PC-3 (cell line): ENCODE measurements at regions not wholly inside any gene's neighbourhood (a gene's known extent, or its start where the extent isn't known, plus 50 kb on each side); places are given as distances from the start of the nearest gene placed in this dataset.

ENCODE experiments used
- ATAC-seq: fragments of 200-7000 bp; cut with Tn5 transposase; 2 replicates; pipeline ENCODE4 v1.9.1; 2020; ENCODE audit warnings: mild to moderate bottlenecking, moderate library complexity
- BruUV-seq: library from RNA; stranded (reverse); fragments of 400-500 nt; replicated peaks from 2 replicates; lab custom pipeline; 2021; lab: Mats Ljungman, UMichigan
- CTCF ChIA-PET: fragments of 300-600 bp; sonication (Branson Sonifier 250); formaldehyde crosslinking; loops from one replicate; lab custom pipeline; 2022; ENCODE audit warnings: antibody characterized with exemption; lab: Charles Lee
- POLR2A ChIA-PET: fragments of 300-600 bp; sonication (Branson Sonifier 250); formaldehyde crosslinking; loops from one replicate; lab custom pipeline; 2022; ENCODE audit warnings: antibody characterized with exemption; ENCODE audit not compliant: unreplicated experiment; lab: Charles Lee
- DNase-seq: peaks from one replicate; pipeline ENCODE4 v3.0.0-alpha.2; 2015
- H2AFZ ChIP-seq: fragments of 300-600 bp; sonication (generic); 2 replicates; pipeline ENCODE4 v1.6.0; 2016; ENCODE audit warnings: antibody characterized with exemption, low read length
- H3F3A ChIP-seq: fragments of 300-600 bp; sonication (generic); one replicate; pipeline ENCODE4 v1.6.0; 2017; ENCODE audit warnings: antibody characterized with exemption, low read length, control low read depth, mild to moderate bottlenecking; ENCODE audit not compliant: unreplicated experiment
- H3K27ac ChIP-seq: fragments of 300-600 bp; sonication (generic); 2 replicates; pipeline ENCODE4 v1.5.1; 2016; ENCODE audit warnings: mild to moderate bottlenecking, low read length
- H3K27me3 ChIP-seq: fragments of 300-600 bp; sonication (generic); 2 replicates; pipeline ENCODE4 v1.6.1; 2016; ENCODE audit warnings: low read length, mixed read lengths
- H3K36me3 ChIP-seq: fragments of 300-600 bp; sonication (generic); 2 replicates; pipeline ENCODE4 v1.6.1; 2016; ENCODE audit warnings: low read depth, mixed run types, low read length, mixed read lengths
- H3K4me1 ChIP-seq: fragments of 300-600 bp; sonication (generic); 2 replicates; pipeline ENCODE4 v1.5.1; 2016; ENCODE audit warnings: low read length; ENCODE audit not compliant: insufficient read depth
- H3K4me2 ChIP-seq: fragments of 300-600 bp; sonication (generic); 2 replicates; pipeline ENCODE4 v1.6.0; 2016; ENCODE audit warnings: low read length
- H3K4me3 ChIP-seq: fragments of 300-600 bp; sonication (generic); 2 replicates; pipeline ENCODE4 v1.5.1; 2016; ENCODE audit warnings: mild to moderate bottlenecking, low read length, mixed read lengths
- H3K79me2 ChIP-seq: fragments of 300-600 bp; sonication (generic); 2 replicates; pipeline ENCODE4 v1.6.1; 2017; ENCODE audit warnings: low read length, mixed read lengths
- H3K9ac ChIP-seq: fragments of 300-600 bp; sonication (generic); 2 replicates; pipeline ENCODE4 v1.6.0; 2016; ENCODE audit warnings: mild to moderate bottlenecking, low read length
- H3K9me2 ChIP-seq: fragments of 300-600 bp; sonication (generic); replicated peaks from 2 replicates; pipeline ENCODE4 v1.6.1; 2016; ENCODE audit warnings: mixed run types, low read length, mixed read lengths
- H3K9me3 ChIP-seq: fragments of 300-600 bp; sonication (generic); 2 replicates; pipeline ENCODE4 v1.6.1; 2016; ENCODE audit warnings: low read length, mixed read lengths
- H4K20me1 ChIP-seq: fragments of 300-600 bp; sonication (generic); 2 replicates; pipeline ENCODE4 v1.6.1; 2016; ENCODE audit warnings: low read length, mixed read lengths
- CTCF ChIP-seq: fragments of 300-600 bp; sonication (generic); conservative IDR thresholded peaks from 2 replicates; pipeline ENCODE4 v1.5.1; 2017; ENCODE audit warnings: antibody characterized with exemption, low read depth, mild to moderate bottlenecking, low read length
- EZH2 ChIP-seq: fragments of 300-600 bp; sonication (generic); IDR thresholded peaks from one replicate; pipeline ENCODE4 v1.6.1; 2017; ENCODE audit warnings: antibody characterized with exemption, mild to moderate bottlenecking, low read length; ENCODE audit not compliant: unreplicated experiment
- EZH2phosphoT487 ChIP-seq: fragments of 300-600 bp; sonication (generic); IDR thresholded peaks from 2 replicates; pipeline ENCODE4 v1.6.1; 2018; ENCODE audit warnings: mild to moderate bottlenecking, antibody characterized with exemption, low read length, borderline replicate concordance
- intact Hi-C: fragments of 100-400 bp; cut with micrococcal nuclease; formaldehyde crosslinking; loops from 2 replicates; pipeline ENCODE4 v1.9.0; 2023

GRCh38 chr7:23945472-23945871, 235.5 kb downstream of the STK31 start:
- Histone ChIP-seq H3F3A (no peaks in the 10 kb centered on the region), H3K9me2 (no peaks in the 10 kb centered on the region), H3K4me2 (no peak overlapping the region), H3K9ac (no peak overlapping the region), H3K27me3 (no peaks in the 10 kb centered on the region), H2AFZ (no peak overlapping the region), H3K27ac (no peak overlapping the region), H3K9me3 (no peaks in the 10 kb centered on the region), H3K36me3 (no peaks in the 10 kb centered on the region), H3K4me3 (no peak overlapping the region), H4K20me1 (no peaks in the 10 kb centered on the region), H3K4me1 (no peaks in the 10 kb centered on the region), H3K79me2 (no peaks in the 10 kb centered on the region)
- ATAC-seq (no peak), DNase-seq (no peak)
- POLR2A ChIA-PET, result no interaction called here
- CTCF ChIA-PET, result no interaction called here
- TF ChIP-seq CTCF, result no peak
- no peak for TF ChIP-seq EZH2phosphoT487
- no peak for TF ChIP-seq EZH2
- no TSS peak for BruUV-seq
- intact Hi-C loops, result no loop called here

- H3K9ac ChIP-seq, result no peak overlapping the region
- no TSS peak for BruUV-seq
- H3K27me3 ChIP-seq, result no peaks in the 10 kb centered on the region
- peak; percentile 55 for DNase-seq
- ChIA-PET CTCF (no interaction called here), POLR2A (no interaction called here)
- no peaks in the 10 kb centered on the region for H3K9me2 ChIP-seq
- H3K79me2 ChIP-seq, result no peaks in the 10 kb centered on the region
- H3K4me3 ChIP-seq, result no peak overlapping the region
- no peaks in the 10 kb centered on the region for H4K20me1 ChIP-seq
- peaks cover 8% of the 10 kb centered on the region; the same call in 1 of the 2 replicates for H3K4me1 ChIP-seq
- ATAC-seq, result no peak
- no peak overlapping the region for H3K27ac ChIP-seq
- no peaks in the 10 kb centered on the region for H3F3A ChIP-seq
- no peaks in the 10 kb centered on the region for H3K36me3 ChIP-seq
- H3K9me3 ChIP-seq, result no peaks in the 10 kb centered on the region
- TF ChIP-seq CTCF, result no peak
- no peak for TF ChIP-seq EZH2
- TF ChIP-seq EZH2phosphoT487, result no peak
- intact Hi-C loops, result no loop called here
- no peak overlapping the region for H2AFZ ChIP-seq
- H3K4me2 ChIP-seq, result no peak overlapping the region
These were observed 245.1 kb downstream of the STK31 start for GRCh38 chr7:23955145-23955544.

GRCh38 chr7:23955600-23956149, 245.7 kb downstream of the STK31 start:
- H3K9me3 ChIP-seq, result no peaks in the 10 kb centered on the region
- peaks cover 8% of the 10 kb centered on the region; the same call in 1 of the 2 replicates for H3K4me1 ChIP-seq
- H3K9me2 ChIP-seq, result no peaks in the 10 kb centered on the region
- no peak overlapping the region for H3K27ac ChIP-seq
- TF ChIP-seq EZH2phosphoT487 (no peak), CTCF (no peak), EZH2 (no peak)
- ChIA-PET CTCF (no interaction called here), POLR2A (no interaction called here)
- no peak overlapping the region for H3K9ac ChIP-seq
- H4K20me1 ChIP-seq, result no peaks in the 10 kb centered on the region
- no TSS peak for BruUV-seq
- H2AFZ ChIP-seq, result no peak overlapping the region
- intact Hi-C loops, result no loop called here
- H3K36me3 ChIP-seq, result no peaks in the 10 kb centered on the region
- no peak for DNase-seq
- no peaks in the 10 kb centered on the region for H3F3A ChIP-seq
- no peaks in the 10 kb centered on the region for H3K79me2 ChIP-seq
- no peak for ATAC-seq
- H3K4me3 ChIP-seq, result no peak overlapping the region
- no peak overlapping the region for H3K4me2 ChIP-seq
- H3K27me3 ChIP-seq, result no peaks in the 10 kb centered on the region
